Naive thymus-derived CD4-positive, alpha-beta T cell (primary cell): ENCODE measurements at regions not wholly inside any gene's neighbourhood (a gene's known extent, or its start where the extent isn't known, plus 50 kb on each side); places are given as distances from the start of the nearest gene placed in this dataset.
"Not testable (repeated sequence)": the region's sequence is repeated elsewhere in the genome, so short reads cannot be mapped to it uniquely, and the experiment has no call there.

Experiments used
- ATAC-seq: fragments of 150-1000 bp; cut with Tn5 transposase; 2 replicates; pipeline ENCODE4 v1.10.0; 2021; ENCODE audit warnings: mild to moderate bottlenecking, moderate library complexity
- CTCF ChIA-PET: fragments of 350-600 bp; sonication (Branson Sonifier 250); formaldehyde crosslinking; loops from one replicate; lab custom pipeline; 2021; ENCODE audit warnings: antibody characterized with exemption; lab: Charles Lee
- POLR2A ChIA-PET: fragments of 350-600 bp; sonication (Branson Sonifier 250); formaldehyde crosslinking; loops from one replicate; lab custom pipeline; 2021; ENCODE audit warnings: antibody characterized with exemption, inconsistent platforms; lab: Charles Lee
- DNase-seq, 9 donors: peaks; one replicate each; pipeline versions ENCODE4 v3.0.0 to v3.0.0-alpha.2; 2020 to 2022; ENCODE audit warnings: mixed read lengths in 1 of 9
- H3K27ac ChIP-seq: one replicate; pipeline ENCODE4 v1.7.0; 2013; ENCODE audit warnings: mild to moderate bottlenecking, low read depth, low read length, moderate library complexity
- H3K27me3 ChIP-seq, 2 donors: one replicate each; pipeline ENCODE4 v1.7.0; 2013; ENCODE audit warnings: low read length in 2 of 2, mild to moderate bottlenecking in 2 of 2, moderate library complexity in 2 of 2; ENCODE audit not compliant: control insufficient read depth in 2 of 2, insufficient read depth in 2 of 2
- H3K36me3 ChIP-seq, 3 experiments: 1 replicate in 2 of 3; 2 replicates in 1 of 3; pipeline ENCODE4 v1.7.0; 2013; ENCODE audit warnings: low read length in 3 of 3, mild to moderate bottlenecking in 3 of 3, moderate library complexity in 1 of 3; ENCODE audit not compliant: insufficient read depth in 3 of 3, control insufficient read depth in 2 of 3
- H3K4me1 ChIP-seq, 2 donors: one replicate each; pipeline ENCODE4 v1.7.0; 2013; ENCODE audit warnings: low read length in 2 of 2, mild to moderate bottlenecking in 2 of 2, moderate library complexity in 1 of 2; ENCODE audit not compliant: control insufficient read depth in 2 of 2, insufficient read depth in 2 of 2
- H3K4me3 ChIP-seq: 2 replicates; pipeline ENCODE4 v1.7.0; 2013; ENCODE audit warnings: mild to moderate bottlenecking, low read length
- H3K9me3 ChIP-seq, 3 experiments: 1 replicate in 2 of 3; 2 replicates in 1 of 3; pipeline ENCODE4 v1.7.0; 2013; ENCODE audit warnings: low read length in 3 of 3; ENCODE audit not compliant: control insufficient read depth in 2 of 3
- H3K27ac Mint-ChIP-seq, 9 donors: one replicate each; pipeline ENCODE4 v1.8.0; 2020 to 2022; ENCODE audit warnings: mixed read lengths in 9 of 9, mild to moderate bottlenecking in 8 of 9, moderate library complexity in 5 of 9, inconsistent platforms in 2 of 9
- H3K27me3 Mint-ChIP-seq, 5 donors: one replicate each; pipeline ENCODE4 v1.8.0; 2021 to 2022; ENCODE audit warnings: mixed read lengths in 5 of 5, mild to moderate bottlenecking in 1 of 5
- H3K36me3 Mint-ChIP-seq, 5 donors: one replicate each; pipeline ENCODE4 v1.8.0; 2020 to 2022; ENCODE audit warnings: mixed read lengths in 5 of 5, mild to moderate bottlenecking in 3 of 5, inconsistent platforms in 1 of 5
- H3K4me1 Mint-ChIP-seq, 7 donors: one replicate each; pipeline ENCODE4 v1.8.0; 2020 to 2022; ENCODE audit warnings: mixed read lengths in 7 of 7, mild to moderate bottlenecking in 3 of 7, inconsistent platforms in 1 of 7
- H3K4me3 Mint-ChIP-seq, 10 donors: one replicate each; pipeline ENCODE4 v1.8.0; 2020 to 2022; ENCODE audit warnings: mild to moderate bottlenecking in 10 of 10, mixed read lengths in 10 of 10, moderate library complexity in 6 of 10, inconsistent platforms in 2 of 10
- H3K9me3 Mint-ChIP-seq, 11 donors: one replicate each; pipeline ENCODE4 v1.8.0; 2020 to 2022; ENCODE audit warnings: mixed read lengths in 11 of 11, mild to moderate bottlenecking in 4 of 11, inconsistent platforms in 1 of 11, moderate library complexity in 1 of 11
- intact Hi-C, 2 donors: fragments of 100-400 bp; cut with micrococcal nuclease; formaldehyde crosslinking; loops; one replicate each; pipeline ENCODE4 v1.15.1; 2023

DNA sequence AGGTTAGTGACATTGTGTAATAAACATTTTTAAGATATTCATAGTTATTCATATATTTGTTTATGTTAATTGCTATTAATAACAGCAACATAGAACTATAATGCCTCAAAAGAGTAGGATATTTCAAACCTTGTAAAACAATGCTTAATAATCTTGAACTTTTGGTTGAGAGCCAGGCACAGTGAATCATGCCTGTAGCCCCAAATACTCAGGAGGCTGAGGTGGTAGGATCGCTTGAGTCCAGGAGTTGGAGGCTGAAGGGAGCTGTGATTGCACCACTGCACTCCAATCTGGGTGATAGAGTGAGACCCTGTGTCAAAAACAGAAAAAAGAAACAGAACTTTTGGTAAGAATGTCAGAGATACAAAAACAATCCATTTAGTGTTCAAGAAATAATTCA, 213.9 kb upstream of the SLITRK1 start:
- Mint-ChIP-seq H3K27ac (no peak overlapping the region), H3K36me3 (no peaks in the 10 kb centered on the region), H3K4me1 (peaks cover 0 to 4% (median 0%) of the 10 kb centered on the region in 7 donors), H3K27me3 (no peaks in the 10 kb centered on the region), H3K4me3 (no peak overlapping the region), H3K9me3 (no peaks in the 10 kb centered on the region)
- ChIA-PET CTCF (no interaction called here), POLR2A (no interaction called here)
- Histone ChIP-seq H3K27ac (no peak overlapping the region), H3K4me3 (no peak overlapping the region), H3K9me3 (no peaks in the 10 kb centered on the region), H3K4me1 (no peaks in the 10 kb centered on the region), H3K27me3 (no peaks in the 10 kb centered on the region), H3K36me3 (no peaks in the 10 kb centered on the region)
- ATAC-seq (no peak), DNase-seq (no peak)
- intact Hi-C loops = no loop called here

DNA sequence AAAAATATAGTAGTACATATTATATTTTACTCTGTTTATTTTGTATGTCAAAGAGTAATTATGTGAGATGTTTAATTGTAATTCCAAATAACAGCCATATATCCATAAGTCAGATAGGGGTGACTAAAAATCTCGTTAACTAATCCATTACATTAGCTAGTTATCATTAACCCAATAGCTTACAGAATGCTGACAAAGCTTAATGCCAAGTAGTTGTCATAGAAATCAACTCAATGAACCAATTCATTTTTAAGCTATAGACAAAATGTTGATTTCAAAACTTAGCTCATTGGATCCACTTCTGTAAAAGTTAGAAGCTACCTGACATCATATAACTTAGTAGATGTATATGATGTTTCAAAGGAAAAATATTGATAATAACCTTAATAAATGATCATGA, 206.7 kb upstream of the SLITRK1 start:
- Histone ChIP-seq H3K9me3 (no peaks in the 10 kb centered on the region), H3K4me3 (no peak overlapping the region), H3K27ac (no peak overlapping the region), H3K4me1 (no peaks in the 10 kb centered on the region), H3K27me3 (no peaks in the 10 kb centered on the region), H3K36me3 (no peaks in the 10 kb centered on the region)
- Mint-ChIP-seq H3K9me3 (peaks cover 0 to 5% (median 2%) of the 10 kb centered on the region in 11 donors), H3K4me3 (no peak overlapping the region), H3K4me1 (no peaks in the 10 kb centered on the region), H3K36me3 (no peaks in the 10 kb centered on the region), H3K27me3 (no peaks in the 10 kb centered on the region), H3K27ac (no peak overlapping the region)
- no peak for ATAC-seq
- ChIA-PET CTCF (no interaction called here), POLR2A (no interaction called here)
- no peak for DNase-seq
- intact Hi-C loops = no loop called here

DNA sequence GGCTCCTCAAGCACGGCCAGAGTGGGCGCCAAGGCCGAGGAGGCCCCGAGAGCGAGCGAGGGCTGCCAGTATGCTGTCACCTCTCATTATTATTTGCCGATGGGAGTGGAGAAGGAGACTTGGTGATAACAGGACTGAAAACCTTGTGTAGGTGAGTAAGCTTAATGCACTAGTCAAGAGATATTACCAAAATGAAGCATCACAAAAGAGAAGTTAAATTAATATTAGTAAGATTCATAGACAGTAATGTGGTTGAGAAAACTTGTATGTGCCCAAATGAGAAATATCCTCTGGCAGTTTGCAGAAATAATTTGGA, 204.5 kb upstream of the SLITRK1 start:
- Histone ChIP-seq H3K9me3 (no peaks in the 10 kb centered on the region), H3K36me3 (no peaks in the 10 kb centered on the region), H3K4me3 (no peak overlapping the region), H3K27me3 (no peaks in the 10 kb centered on the region), H3K27ac (no peak overlapping the region), H3K4me1 (no peaks in the 10 kb centered on the region)
- no peak overlapping the region for H3K27ac Mint-ChIP-seq
- H3K9me3 Mint-ChIP-seq = peaks cover 0 to 5% (median 2%) of the 10 kb centered on the region in 11 donors
- ATAC-seq = no peak
- ChIA-PET CTCF (no interaction called here), POLR2A (no interaction called here)
- H3K4me1 Mint-ChIP-seq = no peaks in the 10 kb centered on the region
- H3K4me3 Mint-ChIP-seq = peak overlapping the region in 3 of 10 donors; percentile 21 to 49 (median 27)
- H3K36me3 Mint-ChIP-seq = no peaks in the 10 kb centered on the region
- no peaks in the 10 kb centered on the region for H3K27me3 Mint-ChIP-seq
- no peak for DNase-seq
- intact Hi-C loops = no loop called here

DNA sequence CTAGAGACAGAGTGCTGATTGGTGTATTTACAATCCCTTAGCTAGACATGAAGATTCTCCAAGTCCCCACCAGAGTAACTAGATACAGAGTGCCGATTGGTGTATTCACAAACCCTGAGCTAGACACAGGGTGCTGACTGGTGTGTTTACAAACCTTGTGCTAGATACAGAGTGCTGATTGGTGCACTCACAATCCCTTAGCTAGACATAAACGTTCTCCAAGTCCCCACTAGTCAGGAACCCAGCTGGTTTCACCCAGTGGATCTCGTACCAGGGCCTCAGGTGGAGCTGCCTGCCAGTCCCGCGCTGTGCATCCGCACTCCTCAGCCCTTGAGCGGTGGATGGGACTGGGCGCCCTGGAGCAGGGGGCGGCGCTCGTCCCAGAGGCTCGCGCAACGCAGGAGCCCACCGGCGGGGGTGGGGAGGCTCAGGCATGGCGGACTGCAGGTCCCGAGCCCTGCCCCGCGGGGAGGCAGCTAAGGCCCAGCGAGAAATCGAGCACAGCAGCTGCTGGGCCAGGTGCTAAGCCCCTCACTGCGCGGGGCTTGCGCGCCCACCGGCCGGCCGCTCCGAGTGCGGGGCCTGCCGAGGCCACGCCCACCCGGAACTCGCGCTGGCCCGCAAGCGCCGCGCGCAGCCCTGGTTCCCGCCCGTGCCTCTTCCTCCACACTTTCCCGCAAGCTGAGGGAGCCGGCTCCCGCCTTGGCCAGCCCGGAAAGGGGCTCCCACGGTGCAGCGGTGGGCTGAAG, 204.0 kb upstream of the SLITRK1 start:
- H3K27ac Mint-ChIP-seq, H3K36me3 ChIP-seq, H3K4me1 ChIP-seq, H3K9me3 Mint-ChIP-seq, H3K4me3 ChIP-seq, H3K36me3 Mint-ChIP-seq, H3K4me1 Mint-ChIP-seq, intact Hi-C loops, H3K9me3 ChIP-seq, CTCF ChIA-PET, H3K27me3 ChIP-seq, H3K27me3 Mint-ChIP-seq, POLR2A ChIA-PET, H3K27ac ChIP-seq: not testable (repeated sequence)
- peak in 3 of 9 donors; percentile 1 to 16 (median 2) for DNase-seq
- peak; percentile 63 for ATAC-seq
- peak overlapping the region in 2 of 10 donors; percentile 24 to 48 for H3K4me3 Mint-ChIP-seq

DNA sequence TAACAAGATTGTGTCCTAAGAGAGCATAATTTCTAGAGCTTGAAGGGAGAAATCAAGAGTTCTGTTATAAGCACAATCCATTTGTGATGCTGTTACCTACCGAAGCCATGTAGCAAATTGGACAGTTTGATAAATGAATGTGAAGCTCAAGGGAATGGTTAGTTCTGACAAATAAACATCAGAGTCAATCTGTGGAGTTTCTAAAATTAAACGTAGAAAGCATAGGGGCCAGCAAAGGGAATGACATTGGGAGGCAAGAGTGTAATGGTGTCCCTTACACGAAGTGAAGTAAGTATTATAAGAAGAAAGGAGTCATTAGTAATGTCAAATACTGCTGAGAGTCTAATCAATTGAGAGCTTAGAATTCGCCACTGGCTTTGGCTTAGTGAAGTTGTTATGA, 200.2 kb upstream of the SLITRK1 start:
- no peak for ATAC-seq
- CTCF ChIA-PET = no interaction called here
- H3K4me1 Mint-ChIP-seq = no peaks in the 10 kb centered on the region

DNA sequence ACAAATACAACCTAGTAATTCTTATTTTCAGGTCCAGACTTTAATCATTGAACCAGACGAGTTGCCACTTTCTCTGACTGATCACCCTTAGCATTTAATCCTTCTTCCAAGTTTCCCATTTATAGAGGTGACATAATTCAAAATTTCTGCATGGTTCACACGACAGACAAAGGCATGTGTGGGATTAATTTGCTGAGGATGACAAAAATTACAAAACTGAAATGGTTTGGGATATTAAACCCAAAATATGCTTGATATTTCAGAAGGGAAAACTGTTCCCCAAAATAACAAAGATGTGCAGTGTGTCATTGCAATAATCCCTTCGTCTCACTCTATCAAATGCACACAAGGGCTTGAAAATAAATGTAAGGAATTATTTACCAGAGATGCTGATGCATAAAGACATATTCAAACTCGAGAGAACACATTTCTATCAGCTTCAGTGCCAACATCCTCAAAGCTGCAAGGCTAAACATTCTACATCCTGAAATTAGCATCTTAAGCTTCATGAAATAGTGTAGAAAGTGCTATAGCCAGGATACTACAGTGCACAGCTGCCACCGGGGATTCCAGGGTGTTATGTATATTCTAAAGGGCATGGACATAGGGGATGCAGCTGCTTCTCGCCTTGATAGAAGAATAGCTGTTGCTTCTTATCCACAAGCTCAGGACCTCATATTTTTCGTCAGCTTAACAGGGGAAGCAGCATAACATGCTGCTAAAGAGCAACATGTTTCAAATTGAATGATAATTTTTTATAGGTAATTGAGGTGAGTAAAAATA, 198.7 kb upstream of the SLITRK1 start:
- Mint-ChIP-seq H3K4me1 (no peaks in the 10 kb centered on the region), H3K27me3 (no peaks in the 10 kb centered on the region), H3K27ac (no peak overlapping the region), H3K9me3 (peaks cover 0 to 5% (median 2%) of the 10 kb centered on the region in 11 donors), H3K36me3 (no peaks in the 10 kb centered on the region), H3K4me3 (no peak overlapping the region)
- ATAC-seq = no peak
- Histone ChIP-seq H3K27ac (no peak overlapping the region), H3K27me3 (no peaks in the 10 kb centered on the region), H3K4me1 (no peaks in the 10 kb centered on the region), H3K36me3 (no peaks in the 10 kb centered on the region), H3K4me3 (no peak overlapping the region), H3K9me3 (no peaks in the 10 kb centered on the region)
- ChIA-PET CTCF (no interaction called here), POLR2A (no interaction called here)
- DNase-seq = no peak
- intact Hi-C loops = no loop called here

More for the DNA sequence above, 200.2 kb upstream of the SLITRK1 start:
- H3K27ac Mint-ChIP-seq = no peak overlapping the region
- no peaks in the 10 kb centered on the region for H3K27me3 Mint-ChIP-seq
- Histone ChIP-seq H3K4me3 (no peak overlapping the region), H3K27ac (no peak overlapping the region), H3K4me1 (no peaks in the 10 kb centered on the region), H3K9me3 (no peaks in the 10 kb centered on the region), H3K27me3 (no peaks in the 10 kb centered on the region), H3K36me3 (no peaks in the 10 kb centered on the region)
- H3K9me3 Mint-ChIP-seq = peaks cover 0 to 5% (median 2%) of the 10 kb centered on the region in 11 donors
- POLR2A ChIA-PET = no interaction called here
- H3K36me3 Mint-ChIP-seq = no peaks in the 10 kb centered on the region
- H3K4me3 Mint-ChIP-seq = no peak overlapping the region
- intact Hi-C loops = no loop called here
- DNase-seq = no peak

DNA sequence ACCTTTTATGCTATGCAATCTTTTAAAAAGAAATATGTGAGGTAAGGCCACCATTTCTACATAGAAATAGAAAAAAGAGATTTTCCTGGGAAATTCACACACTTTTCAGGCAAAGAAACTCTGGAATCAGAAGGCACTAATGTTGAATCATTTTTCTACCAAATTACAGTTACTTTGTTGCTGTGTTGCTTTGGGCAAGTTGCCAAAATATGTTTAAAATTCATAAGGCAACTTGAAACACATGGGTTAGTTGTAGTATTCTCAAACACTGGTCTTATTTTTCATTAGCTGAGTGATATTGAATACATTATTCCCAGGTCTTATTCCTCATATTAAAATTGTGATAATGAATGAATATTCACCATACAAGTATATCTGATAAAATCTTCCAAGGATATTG, 195.0 kb upstream of the SLITRK1 start:
- Histone ChIP-seq H3K4me3 (no peak overlapping the region), H3K27me3 (no peaks in the 10 kb centered on the region), H3K27ac (no peak overlapping the region), H3K9me3 (no peaks in the 10 kb centered on the region), H3K36me3 (no peaks in the 10 kb centered on the region), H3K4me1 (no peaks in the 10 kb centered on the region)
- Mint-ChIP-seq H3K27me3 (no peaks in the 10 kb centered on the region), H3K36me3 (no peaks in the 10 kb centered on the region), H3K4me1 (no peaks in the 10 kb centered on the region), H3K4me3 (no peak overlapping the region), H3K9me3 (no peaks in the 10 kb centered on the region), H3K27ac (no peak overlapping the region)
- ChIA-PET POLR2A (no interaction called here), CTCF (no interaction called here)
- no peak for ATAC-seq
- DNase-seq = no peak
- intact Hi-C loops = no loop called here
